ENCODE measurements at regions not wholly inside any gene's neighbourhood (a gene's known extent, or its start where the extent isn't known, plus 50 kb on each side); places are given as distances from the start of the nearest gene placed in this dataset.

DNA sequence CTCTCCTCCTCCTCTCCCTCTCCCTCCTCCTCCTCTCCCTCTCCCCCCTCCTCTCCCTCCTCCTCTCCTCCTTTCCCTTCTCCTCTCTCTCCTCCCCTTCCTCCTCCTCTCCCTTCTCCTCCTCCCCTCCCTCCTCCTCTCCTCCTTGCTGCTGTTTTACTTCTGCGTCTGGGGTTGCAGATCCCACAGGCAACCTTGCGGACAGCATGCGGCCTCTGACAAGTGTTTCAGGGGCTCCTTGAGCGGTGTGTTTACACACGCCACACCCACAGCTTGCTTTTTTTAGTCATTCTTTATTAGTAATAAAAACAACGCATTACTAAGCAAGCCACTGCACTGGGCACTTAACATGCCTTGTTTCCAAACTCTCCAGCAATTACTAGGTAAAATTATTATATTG, 81.9 kb downstream of the TFAP2C start:
- in situ Hi-C loops (cut with HindIII; ENCODE audit: low pct_unique_long_range_greater_than_20kb, low sequenced_read_pairs) = no loop called here
- no peak for TF ChIP-seq JUND (IDR thresholded peaks at IDR 0.05; ENCODE audit: low read depth)
- DNase-seq (ENCODE audit: low read depth in 1 of 2, low spot score in 1 of 2) = no peak

DNA sequence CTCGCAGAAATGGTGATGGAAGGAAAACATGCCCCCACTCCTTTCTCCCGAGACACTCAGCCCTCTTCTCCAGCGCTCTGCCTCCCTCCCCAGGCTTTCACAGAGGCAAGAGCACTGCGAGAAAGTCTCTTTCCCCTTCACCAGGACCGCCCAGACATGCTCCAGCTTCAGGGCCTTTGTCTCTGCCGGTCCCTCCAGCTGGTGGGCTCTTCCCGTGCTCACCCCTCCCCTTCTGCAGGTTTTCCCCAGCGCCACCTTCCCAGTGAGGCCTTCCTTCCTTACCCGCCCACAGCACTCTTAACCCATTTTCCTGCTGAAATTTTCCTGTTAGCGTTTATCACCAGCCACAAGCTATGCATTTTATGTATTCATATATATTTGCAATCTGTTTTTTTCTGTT, 86.2 kb downstream of the TFAP2C start:
- DNase-seq (ENCODE audit: low read depth in 1 of 2, low spot score in 1 of 2) = no peak
- TF ChIP-seq JUND (IDR thresholded peaks at IDR 0.05; ENCODE audit: low read depth) = no peak
- in situ Hi-C loops (cut with HindIII; ENCODE audit: low pct_unique_long_range_greater_than_20kb, low sequenced_read_pairs) = no loop called here

DNA sequence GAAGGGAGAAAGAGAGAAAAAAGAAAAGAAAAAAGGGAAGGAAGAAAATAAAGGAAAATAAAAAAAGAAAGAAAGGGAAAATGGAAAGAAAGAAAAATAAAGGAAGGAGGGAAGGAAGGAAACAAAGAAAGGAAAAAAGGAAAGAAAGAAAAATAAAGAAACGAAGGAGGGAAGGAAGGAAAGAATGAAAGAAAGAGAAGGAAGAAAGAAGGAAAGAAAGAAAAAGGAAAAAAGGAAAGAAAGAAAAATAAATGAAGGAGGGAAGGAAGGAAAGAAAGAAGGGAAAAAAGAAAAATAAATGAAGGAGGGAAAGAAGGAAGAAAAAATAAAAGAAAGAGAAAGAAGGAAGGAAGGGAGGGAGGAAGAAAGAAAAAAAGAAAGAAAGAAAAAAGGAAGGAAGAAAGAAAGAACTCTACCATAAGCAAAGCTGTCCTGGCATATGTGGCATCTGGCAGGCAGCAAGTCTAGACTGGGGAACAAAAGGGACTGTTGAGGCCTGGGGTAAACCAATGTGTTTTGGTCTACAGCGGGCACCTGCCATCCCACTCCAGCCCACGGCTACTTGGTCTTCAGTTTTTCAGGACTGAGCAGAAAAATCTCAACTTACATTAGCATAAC, 86.9 kb downstream of the TFAP2C start:
- no peak for DNase-seq (ENCODE audit: low read depth in 1 of 2, low spot score in 1 of 2)
- TF ChIP-seq JUND (IDR thresholded peaks at IDR 0.05; ENCODE audit: low read depth) = no peak
- in situ Hi-C loops (cut with HindIII; ENCODE audit: low pct_unique_long_range_greater_than_20kb, low sequenced_read_pairs) = no loop called here

DNA sequence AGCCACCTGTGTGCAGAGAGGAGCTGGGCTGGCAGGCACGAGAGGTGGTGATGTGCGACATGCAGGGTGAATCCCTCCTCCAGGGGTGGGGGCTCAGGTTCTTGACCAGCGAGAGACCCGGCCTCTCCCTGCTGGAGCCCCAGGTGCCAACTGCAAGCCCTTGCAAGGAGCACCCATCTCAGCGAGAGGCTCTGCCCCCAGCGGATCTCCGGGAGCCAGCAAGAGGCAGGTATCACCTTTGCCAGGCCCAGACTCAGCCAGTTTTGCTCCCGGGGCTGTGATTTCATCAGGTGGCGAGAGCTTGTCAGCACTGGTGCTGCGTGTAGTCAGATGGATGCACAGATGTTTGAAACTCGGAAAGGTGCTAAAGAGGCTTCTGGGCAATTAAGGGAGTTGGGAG, 87.7 kb downstream of the TFAP2C start:
- no peak for TF ChIP-seq JUND (IDR thresholded peaks at IDR 0.05; ENCODE audit: low read depth)
- DNase-seq (ENCODE audit: low read depth in 1 of 2, low spot score in 1 of 2) = peak; percentile 81 to 89
- in situ Hi-C loops (cut with HindIII; ENCODE audit: low pct_unique_long_range_greater_than_20kb, low sequenced_read_pairs) = no loop called here

DNA sequence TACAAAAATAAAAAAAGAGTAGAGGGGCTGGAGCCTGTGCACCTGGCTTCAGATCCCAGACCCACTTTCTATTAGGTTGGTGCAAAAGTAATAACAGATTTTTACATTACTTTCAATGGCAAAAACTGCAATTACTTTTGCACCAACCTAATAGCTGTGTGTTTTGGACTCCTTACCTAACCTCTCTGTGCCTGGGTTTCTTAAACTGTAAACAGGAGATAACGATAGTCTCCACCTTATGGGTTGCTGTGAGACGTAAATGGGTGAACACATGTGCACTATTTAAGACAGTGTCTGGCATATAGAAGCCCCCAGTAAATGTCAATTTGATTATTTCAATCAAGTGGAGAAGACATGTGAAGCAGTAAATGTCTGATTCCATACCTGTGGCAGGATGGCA, 89.7 kb downstream of the TFAP2C start:
- in situ Hi-C loops (cut with HindIII; ENCODE audit: low pct_unique_long_range_greater_than_20kb, low sequenced_read_pairs) = no loop called here
- DNase-seq (ENCODE audit: low read depth in 1 of 2, low spot score in 1 of 2) = no peak
- no peak for TF ChIP-seq JUND (IDR thresholded peaks at IDR 0.05; ENCODE audit: low read depth)

DNA sequence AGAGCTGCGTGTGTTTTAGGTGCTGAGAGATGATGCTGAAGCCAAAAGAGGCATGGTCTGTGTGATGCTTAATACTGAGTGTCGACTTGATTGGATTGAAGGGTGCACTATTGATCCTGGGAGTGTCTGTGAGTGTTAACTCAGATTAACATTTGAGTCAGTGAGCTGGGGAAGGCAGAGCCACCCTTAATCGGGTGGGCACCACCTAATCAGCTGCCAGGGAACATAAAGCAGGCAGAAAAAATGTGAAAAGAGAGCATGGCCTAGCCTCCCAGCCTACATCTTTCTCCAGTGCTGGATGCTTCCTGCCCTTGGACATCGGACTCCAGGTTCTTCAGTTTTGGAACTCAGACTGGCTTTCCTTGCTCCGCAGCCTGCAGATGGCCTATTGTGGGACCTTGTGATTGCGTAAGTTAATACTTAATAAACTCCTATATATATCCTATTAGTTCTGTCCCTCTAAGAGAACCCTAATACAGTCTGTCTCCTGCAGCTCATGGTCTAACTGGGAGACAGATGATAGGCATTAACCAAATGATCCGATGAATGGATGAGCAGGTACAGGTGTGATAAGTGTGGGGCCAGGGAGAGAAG, 91.6 kb downstream of the TFAP2C start:
- DNase-seq (ENCODE audit: low read depth in 1 of 2, low spot score in 1 of 2) = no peak
- TF ChIP-seq JUND (IDR thresholded peaks at IDR 0.05; ENCODE audit: low read depth) = no peak
- in situ Hi-C loops (cut with HindIII; ENCODE audit: low pct_unique_long_range_greater_than_20kb, low sequenced_read_pairs) = no loop called here

DNA sequence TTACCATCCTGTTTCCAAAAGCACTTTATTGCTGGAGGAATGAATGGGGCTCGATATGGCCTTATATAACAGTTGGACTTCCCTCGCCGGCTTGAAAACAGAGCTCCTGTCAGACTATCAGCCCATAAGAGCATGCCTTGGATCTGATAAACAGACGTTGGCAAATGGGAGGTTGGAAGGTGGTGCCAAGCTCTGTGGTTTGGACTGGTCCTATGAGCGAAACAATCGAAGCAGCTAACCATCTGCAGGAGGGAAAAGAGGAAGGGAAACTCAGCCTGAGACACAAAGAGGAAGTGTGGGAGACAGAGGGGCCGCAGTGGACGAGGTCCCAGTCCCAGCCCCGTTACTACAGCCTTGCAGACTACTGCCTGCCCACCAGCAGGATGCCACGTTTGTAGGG, 92.9 kb downstream of the TFAP2C start:
- in situ Hi-C loops (cut with HindIII; ENCODE audit: low pct_unique_long_range_greater_than_20kb, low sequenced_read_pairs) = no loop called here
- no peak for TF ChIP-seq JUND (IDR thresholded peaks at IDR 0.05; ENCODE audit: low read depth)
- no peak for DNase-seq (ENCODE audit: low read depth in 1 of 2, low spot score in 1 of 2)

DNA sequence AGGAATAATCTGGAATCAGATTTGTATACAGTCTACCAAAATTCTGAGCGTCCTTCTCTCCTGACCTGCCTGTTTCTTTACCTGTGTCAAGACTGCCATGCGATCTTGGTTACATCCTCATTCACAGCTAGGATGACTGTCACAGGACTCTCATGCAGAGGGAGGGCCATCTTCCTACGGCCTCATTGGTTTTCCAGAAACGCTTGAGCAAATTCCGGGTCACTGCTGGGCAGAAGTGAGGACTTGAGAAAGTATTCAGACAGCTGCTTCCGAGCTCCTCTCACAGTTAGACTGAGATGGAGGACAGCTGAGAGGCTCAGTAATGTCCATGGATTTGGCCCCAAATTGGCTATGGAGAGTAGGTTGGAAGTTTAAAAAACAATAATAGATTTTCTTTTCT, 94.2 kb downstream of the TFAP2C start:
- no peak for DNase-seq (ENCODE audit: low read depth in 1 of 2, low spot score in 1 of 2)
- no peak for TF ChIP-seq JUND (IDR thresholded peaks at IDR 0.05; ENCODE audit: low read depth)
- in situ Hi-C loops (cut with HindIII; ENCODE audit: low pct_unique_long_range_greater_than_20kb, low sequenced_read_pairs) = no loop called here

DNA sequence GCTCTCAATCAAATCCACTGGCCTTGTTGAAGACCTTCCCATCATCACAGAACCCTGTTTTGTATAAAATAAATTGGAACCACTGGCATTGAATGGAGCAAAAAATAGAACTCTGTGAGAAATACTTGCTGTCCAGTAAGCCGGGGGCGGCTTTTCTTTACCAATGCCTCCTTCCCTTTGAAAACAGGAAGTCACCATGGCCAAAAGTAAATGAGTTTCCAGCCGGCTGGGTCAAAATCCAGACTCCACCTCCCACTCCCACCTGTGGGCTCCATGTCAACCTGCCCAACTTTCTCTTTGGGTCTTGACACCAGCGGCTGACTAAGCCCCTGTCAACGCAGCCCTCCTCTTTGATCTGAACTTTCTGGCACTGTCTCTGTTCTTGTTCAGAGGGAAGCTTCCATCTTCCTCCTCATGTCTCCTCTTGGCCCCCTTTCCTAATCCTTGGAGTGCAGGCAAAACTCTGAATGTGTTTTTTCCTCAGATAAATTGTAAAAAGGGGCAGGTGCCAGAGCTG, 95.2 kb downstream of the TFAP2C start:
- in situ Hi-C loops (cut with HindIII; ENCODE audit: low pct_unique_long_range_greater_than_20kb, low sequenced_read_pairs) = no loop called here
- no peak for TF ChIP-seq JUND (IDR thresholded peaks at IDR 0.05; ENCODE audit: low read depth)
- DNase-seq (ENCODE audit: low read depth in 1 of 2, low spot score in 1 of 2) = no peak

DNA sequence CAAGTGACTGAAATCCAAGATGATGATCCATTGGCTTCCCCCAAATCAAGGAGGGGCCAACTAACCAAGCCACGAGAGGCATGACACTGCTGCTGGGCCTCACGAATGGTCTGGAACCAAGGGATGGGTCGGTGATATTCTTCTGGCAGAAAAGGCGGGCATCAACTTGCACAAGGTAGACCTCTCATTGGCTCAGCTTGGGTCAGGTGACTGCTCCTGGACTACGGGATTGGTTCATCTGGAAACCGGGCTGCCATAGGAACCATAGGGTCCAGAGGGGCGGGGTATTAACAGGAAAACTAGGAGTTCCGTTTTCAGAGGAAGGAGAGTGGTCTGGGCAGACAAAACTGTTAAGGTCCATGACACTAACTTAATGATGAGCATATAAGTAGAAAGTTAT, 100.9 kb downstream of the TFAP2C start:
- in situ Hi-C loops (cut with HindIII; ENCODE audit: low pct_unique_long_range_greater_than_20kb, low sequenced_read_pairs) = no loop called here
- DNase-seq (ENCODE audit: low read depth in 1 of 2, low spot score in 1 of 2) = no peak
- no peak for TF ChIP-seq JUND (IDR thresholded peaks at IDR 0.05; ENCODE audit: low read depth)

DNA sequence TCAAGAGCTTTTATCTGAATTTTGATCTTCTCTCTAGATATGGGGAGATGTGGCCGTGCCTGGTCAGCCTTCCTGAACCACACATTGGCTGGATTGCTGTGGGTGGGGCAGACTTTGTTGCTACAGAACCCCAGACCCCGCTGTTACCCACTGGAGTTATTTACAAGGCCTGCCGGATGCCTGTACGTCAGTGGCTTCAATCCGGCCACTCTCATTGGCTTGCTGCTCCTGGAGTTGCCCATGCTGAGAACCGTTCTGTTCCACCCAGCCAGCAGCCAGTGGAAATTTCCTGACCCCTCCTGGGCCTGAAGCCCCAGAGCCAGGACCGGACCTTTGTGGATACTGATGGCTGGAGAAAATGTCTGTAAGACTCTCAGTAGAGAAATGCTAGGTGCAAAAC, 101.9 kb downstream of the TFAP2C start:
- no peak for TF ChIP-seq JUND (IDR thresholded peaks at IDR 0.05; ENCODE audit: low read depth)
- in situ Hi-C loops (cut with HindIII; ENCODE audit: low pct_unique_long_range_greater_than_20kb, low sequenced_read_pairs) = no loop called here
- DNase-seq (ENCODE audit: low read depth in 1 of 2, low spot score in 1 of 2) = no peak

DNA sequence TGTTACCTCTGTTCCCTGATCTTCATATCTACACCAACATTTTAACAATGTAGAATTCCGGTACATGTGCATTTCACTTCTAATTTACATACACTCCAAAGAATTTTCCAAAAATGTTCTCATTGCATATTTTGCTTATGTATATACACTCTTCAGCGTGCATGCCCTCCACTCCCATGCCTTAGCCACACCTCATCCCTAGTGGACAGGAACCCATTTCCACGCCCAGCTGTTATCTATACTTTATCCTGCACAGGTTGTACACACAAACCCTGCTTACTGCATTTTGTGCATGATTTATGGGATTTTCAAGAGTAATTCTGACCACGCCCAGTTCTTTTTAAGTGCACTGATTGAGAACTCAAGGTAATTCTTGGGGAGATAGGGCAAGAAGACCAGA, 102.4 kb downstream of the TFAP2C start:
- TF ChIP-seq JUND (IDR thresholded peaks at IDR 0.05; ENCODE audit: low read depth) = no peak
- in situ Hi-C loops (cut with HindIII; ENCODE audit: low pct_unique_long_range_greater_than_20kb, low sequenced_read_pairs) = no loop called here
- no peak for DNase-seq (ENCODE audit: low read depth in 1 of 2, low spot score in 1 of 2)

DNA sequence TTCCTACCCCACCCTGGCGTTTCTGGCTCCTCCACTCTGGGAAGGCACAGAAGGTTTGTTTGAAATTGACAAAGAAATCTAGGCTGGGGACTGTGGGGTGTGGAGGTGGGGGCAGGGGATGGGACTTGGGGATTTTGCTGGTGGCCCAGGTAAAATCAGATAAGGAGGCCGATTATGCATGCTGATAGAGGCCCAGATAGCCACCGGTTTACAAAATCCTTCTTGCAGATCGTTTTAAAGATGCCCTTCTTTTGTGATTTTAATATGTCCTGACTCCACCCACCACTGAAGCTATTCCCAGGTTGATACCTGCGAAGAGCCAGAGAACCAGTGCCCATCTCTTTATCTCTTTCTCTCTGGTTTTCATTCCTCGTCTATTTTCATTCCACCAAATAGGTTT, 104.9 kb downstream of the TFAP2C start:
- in situ Hi-C loops (cut with HindIII; ENCODE audit: low pct_unique_long_range_greater_than_20kb, low sequenced_read_pairs) = no loop called here
- peak; percentile 50; the same call in 1 of the 2 replicates for TF ChIP-seq JUND (IDR thresholded peaks at IDR 0.05; ENCODE audit: low read depth)
- peak in 1 of 2 experiments; percentile 60 for DNase-seq (ENCODE audit: low read depth in 1 of 2, low spot score in 1 of 2)
